Upper lobe of right lung (tissue), 1 donor: ENCODE measurements at regions not wholly inside any gene's neighbourhood (a gene's known extent, or its start where the extent isn't known, plus 50 kb on each side); places are given as distances from the start of the nearest gene placed in this dataset.
"Not testable (repeated sequence)": the region's sequence is repeated elsewhere in the genome, so short reads cannot be mapped to it uniquely, and the experiment has no call there.

ENCODE experiments used
- ATAC-seq: fragments of 200-7000 bp; cut with Tn5 transposase; one replicate; pipeline ENCODE4 v1.9.1; 2020; ENCODE audit warnings: mild to moderate bottlenecking, moderate library complexity
- DNase-seq: peaks from one replicate; pipeline ENCODE4 v3.0.0-alpha.2; 2020
- H3K27ac ChIP-seq: fragments of 200-600 bp; one replicate; pipeline ENCODE4 v1.8.0; 2022
- H3K27me3 ChIP-seq: fragments of 200-600 bp; one replicate; pipeline ENCODE4 v1.8.0; 2022; ENCODE audit warnings: mild to moderate bottlenecking
- H3K36me3 ChIP-seq: fragments of 200-600 bp; one replicate; pipeline ENCODE4 v1.8.0; 2022
- H3K4me1 ChIP-seq: fragments of 200-600 bp; one replicate; pipeline ENCODE4 v1.8.0; 2022
- H3K4me3 ChIP-seq: fragments of 200-600 bp; one replicate; pipeline ENCODE4 v1.8.0; 2022; ENCODE audit warnings: mild to moderate bottlenecking
- H3K9me3 ChIP-seq: fragments of 200-600 bp; one replicate; pipeline ENCODE4 v1.8.0; 2022
- intact Hi-C: fragments of 100-400 bp; cut with DNase I; formaldehyde crosslinking; loops from one replicate; pipeline ENCODE4 v1.11.0; 2022
- TF ChIP-seq, protein P1 (sequence below): fragments of 200-600 bp; IDR thresholded peaks from one replicate; pipeline ENCODE4 v1.8.0; 2022; ENCODE audit warnings: antibody characterized with exemption
- donor health status: DM: no; HTN: yes; CAD: no; lungs with severe emphysema.

DNA sequence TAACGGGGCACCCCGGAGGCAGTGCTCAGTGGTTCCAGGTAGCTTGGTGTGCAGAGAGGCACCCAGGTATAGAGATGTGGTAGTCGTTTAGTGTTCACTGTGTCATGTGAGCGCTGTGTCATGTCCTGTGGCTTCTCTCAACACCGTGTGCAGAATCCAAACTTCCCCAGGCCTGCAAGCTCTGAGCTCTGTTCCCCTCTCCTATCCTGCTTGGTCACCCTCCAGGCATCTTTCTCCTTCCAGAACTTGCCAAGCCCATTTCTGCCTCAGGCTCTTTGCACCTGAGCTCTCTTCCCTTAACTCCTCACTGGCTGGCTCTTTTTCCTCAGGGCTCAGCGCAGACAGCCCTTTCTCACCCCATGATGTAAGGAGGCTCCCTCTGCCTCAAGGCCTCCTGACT is 64.8 kb downstream of the CARTPT start:
- TF ChIP-seq, protein P1, sequence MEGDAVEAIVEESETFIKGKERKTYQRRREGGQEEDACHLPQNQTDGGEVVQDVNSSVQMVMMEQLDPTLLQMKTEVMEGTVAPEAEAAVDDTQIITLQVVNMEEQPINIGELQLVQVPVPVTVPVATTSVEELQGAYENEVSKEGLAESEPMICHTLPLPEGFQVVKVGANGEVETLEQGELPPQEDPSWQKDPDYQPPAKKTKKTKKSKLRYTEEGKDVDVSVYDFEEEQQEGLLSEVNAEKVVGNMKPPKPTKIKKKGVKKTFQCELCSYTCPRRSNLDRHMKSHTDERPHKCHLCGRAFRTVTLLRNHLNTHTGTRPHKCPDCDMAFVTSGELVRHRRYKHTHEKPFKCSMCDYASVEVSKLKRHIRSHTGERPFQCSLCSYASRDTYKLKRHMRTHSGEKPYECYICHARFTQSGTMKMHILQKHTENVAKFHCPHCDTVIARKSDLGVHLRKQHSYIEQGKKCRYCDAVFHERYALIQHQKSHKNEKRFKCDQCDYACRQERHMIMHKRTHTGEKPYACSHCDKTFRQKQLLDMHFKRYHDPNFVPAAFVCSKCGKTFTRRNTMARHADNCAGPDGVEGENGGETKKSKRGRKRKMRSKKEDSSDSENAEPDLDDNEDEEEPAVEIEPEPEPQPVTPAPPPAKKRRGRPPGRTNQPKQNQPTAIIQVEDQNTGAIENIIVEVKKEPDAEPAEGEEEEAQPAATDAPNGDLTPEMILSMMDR: no peak
- Histone ChIP-seq H3K4me1 (peaks cover 7% of the 10 kb centered on the region), H3K4me3 (no peak overlapping the region), H3K27me3 (no peaks in the 10 kb centered on the region), H3K9me3 (no peaks in the 10 kb centered on the region), H3K36me3 (no peaks in the 10 kb centered on the region), H3K27ac (no peak overlapping the region)
- intact Hi-C loops: no loop called here
- peak; percentile 36 for ATAC-seq
- DNase-seq: no peak

DNA sequence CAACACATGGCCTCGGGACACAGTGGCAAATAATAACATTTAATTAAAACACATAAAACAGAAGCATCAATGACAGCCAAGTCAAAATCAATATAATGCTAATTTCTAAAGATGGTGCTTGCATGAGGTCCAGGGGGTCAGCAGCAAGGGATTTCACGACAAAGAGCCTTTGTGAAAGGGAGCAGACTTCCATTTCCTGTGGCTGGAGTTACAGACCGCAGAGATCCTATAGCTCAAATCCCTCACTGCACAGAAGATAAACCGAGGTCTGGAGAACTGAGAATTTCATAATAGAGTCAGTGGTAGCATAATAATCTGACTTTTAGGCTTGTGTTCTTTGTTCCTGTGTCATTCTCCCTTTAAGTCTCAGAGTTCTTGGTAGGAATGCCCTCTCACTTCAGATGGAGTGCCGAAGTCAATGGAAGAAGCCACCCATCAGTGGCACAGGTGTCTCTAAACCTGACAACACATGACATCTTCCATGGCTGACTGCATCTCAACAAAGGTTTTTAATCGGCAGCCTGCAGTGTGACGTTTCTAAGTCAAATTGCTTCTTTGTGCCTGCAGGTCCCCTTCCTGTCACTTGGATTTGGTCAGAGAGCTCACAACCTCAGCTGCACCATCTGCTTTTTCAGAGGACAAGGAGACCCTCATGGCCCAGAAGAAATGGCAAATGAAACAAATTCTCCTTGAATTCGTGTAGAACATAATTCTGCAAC is 67.4 kb downstream of the CARTPT start:
- intact Hi-C loops: no loop called here
- Histone ChIP-seq H3K9me3 (no peaks in the 10 kb centered on the region), H3K27ac (no peak overlapping the region), H3K4me1 (peaks cover 7% of the 10 kb centered on the region), H3K36me3 (no peaks in the 10 kb centered on the region), H3K27me3 (no peaks in the 10 kb centered on the region), H3K4me3 (no peak overlapping the region)
- ATAC-seq: no peak
- no peak for DNase-seq
- TF ChIP-seq, protein P1: no peak

DNA sequence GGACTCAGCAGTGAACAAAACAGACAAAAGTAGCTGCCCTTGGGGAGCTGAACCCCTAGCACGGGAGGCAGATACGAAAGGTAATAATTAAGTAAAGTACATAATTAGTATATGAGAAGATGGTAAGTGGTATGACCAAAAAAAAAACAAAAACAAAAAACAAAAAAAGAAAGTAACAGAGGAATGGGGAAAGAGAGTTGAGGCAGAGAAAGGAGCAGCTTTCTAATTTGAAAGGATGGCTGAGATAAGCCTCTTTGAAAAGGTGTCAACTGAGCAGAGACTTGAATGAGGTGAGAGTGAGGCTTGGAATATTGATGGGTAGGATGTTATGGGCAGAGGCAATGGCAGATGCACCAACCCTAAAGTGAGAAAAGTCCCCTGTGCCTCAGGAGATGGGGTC is 69.7 kb downstream of the CARTPT start:
- Histone ChIP-seq H3K4me3 (no peak overlapping the region), H3K9me3 (no peaks in the 10 kb centered on the region), H3K27me3 (no peaks in the 10 kb centered on the region), H3K36me3 (no peaks in the 10 kb centered on the region), H3K4me1 (no peaks in the 10 kb centered on the region), H3K27ac (no peak overlapping the region)
- TF ChIP-seq, protein P1: no peak
- ATAC-seq (no peak), DNase-seq (no peak)
- intact Hi-C loops: no loop called here

DNA sequence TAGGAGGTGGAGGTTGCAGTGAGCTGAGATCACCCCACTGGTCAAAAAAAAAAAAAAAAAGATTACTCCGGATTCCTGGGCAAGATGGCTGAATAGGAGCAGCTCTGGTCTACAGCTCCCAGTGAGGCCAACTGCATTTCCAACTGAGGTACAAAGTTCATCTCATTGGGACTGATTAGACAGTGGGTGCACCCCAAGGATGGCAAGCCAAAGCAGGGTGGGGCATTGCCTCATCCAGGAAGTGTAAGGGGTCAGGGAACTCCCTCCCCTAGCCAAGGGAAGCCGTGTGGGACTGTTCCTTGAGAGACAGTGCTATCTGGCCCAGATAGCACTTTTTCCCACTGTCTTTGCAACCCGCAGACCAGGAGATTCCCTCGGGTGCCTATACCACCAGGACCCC is 70.7 kb downstream of the CARTPT start:
- Histone ChIP-seq H3K9me3 (no peaks in the 10 kb centered on the region), H3K4me3 (no peak overlapping the region), H3K36me3 (no peaks in the 10 kb centered on the region), H3K27ac (no peak overlapping the region), H3K27me3 (no peaks in the 10 kb centered on the region), H3K4me1 (no peaks in the 10 kb centered on the region)
- ATAC-seq (no peak), DNase-seq (no peak)
- TF ChIP-seq, protein P1: no peak
- intact Hi-C loops: no loop called here

DNA sequence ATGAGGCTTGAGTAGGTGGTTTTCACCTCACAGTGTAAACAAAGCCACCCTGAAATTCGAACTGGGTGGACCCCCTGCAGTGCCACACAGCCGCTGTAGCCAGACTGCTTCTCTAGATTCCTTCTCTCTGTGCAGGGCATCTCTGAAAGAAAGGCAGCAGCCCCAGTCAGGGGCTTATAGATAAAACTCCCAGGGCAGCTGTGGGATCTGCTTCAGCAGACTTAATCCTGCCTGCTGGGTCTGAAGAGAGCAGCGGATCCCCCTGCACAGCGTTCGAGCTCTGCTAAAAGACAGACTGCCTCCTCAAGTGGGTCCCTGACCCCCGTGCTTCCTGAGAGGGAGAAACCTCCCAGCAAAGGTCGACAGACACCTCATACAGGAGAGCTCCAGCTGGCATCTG is 71.4 kb downstream of the CARTPT start:
- H3K4me3 ChIP-seq: no peak overlapping the region
- no peaks in the 10 kb centered on the region for H3K36me3 ChIP-seq
- TF ChIP-seq, protein P1: no peak
- intact Hi-C loops: no loop called here
- no peak for DNase-seq
- no peak overlapping the region for H3K27ac ChIP-seq
- no peaks in the 10 kb centered on the region for H3K27me3 ChIP-seq
- H3K4me1 ChIP-seq: no peaks in the 10 kb centered on the region
- H3K9me3 ChIP-seq: no peaks in the 10 kb centered on the region
- ATAC-seq: no peak

DNA sequence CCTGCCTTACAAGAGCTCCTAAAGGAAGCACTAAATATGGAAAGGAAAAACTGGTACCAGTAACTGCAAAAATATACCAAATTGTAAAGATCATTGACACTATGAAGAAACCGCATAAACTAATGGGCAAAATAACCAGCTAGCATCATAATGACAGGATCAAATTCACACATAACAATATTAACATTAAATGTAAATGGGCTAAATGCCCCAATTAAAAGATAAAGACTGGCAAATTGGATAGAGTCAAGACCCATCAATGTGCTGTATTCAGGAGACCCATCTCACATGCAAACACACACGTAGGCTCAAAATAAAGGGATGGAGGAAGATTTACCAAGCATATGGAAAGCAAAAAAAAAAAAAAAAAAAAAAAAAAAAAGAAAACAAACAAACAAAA is 73.0 kb downstream of the CARTPT start:
- ATAC-seq, H3K4me3 ChIP-seq, intact Hi-C loops: not testable (repeated sequence)

More for the DNA sequence above, 73.0 kb downstream of the CARTPT start:
- H3K27ac ChIP-seq, H3K36me3 ChIP-seq, H3K9me3 ChIP-seq, DNase-seq, H3K27me3 ChIP-seq, H3K4me1 ChIP-seq: not testable (repeated sequence)
